Skeletal muscle satellite cell (primary cell): ENCODE measurements at regions not wholly inside any gene's neighbourhood (a gene's known extent, or its start where the extent isn't known, plus 50 kb on each side); places are given as distances from the start of the nearest gene placed in this dataset.

ENCODE experiments used
- H3K27me3 ChIP-seq: 2 replicates; pipeline ENCODE4 v1.7.0; 2013; ENCODE audit warnings: low read length; ENCODE audit not compliant: control insufficient read depth, insufficient read depth
- H3K36me3 ChIP-seq: 2 replicates; pipeline ENCODE4 v1.7.0; 2013; ENCODE audit warnings: mild to moderate bottlenecking, control low read depth, low read length; ENCODE audit not compliant: insufficient read depth
- H3K4me1 ChIP-seq: 2 replicates; pipeline ENCODE4 v1.7.0; 2013; ENCODE audit warnings: low read length; ENCODE audit not compliant: control insufficient read depth, insufficient read depth
- H3K4me2 ChIP-seq: 2 replicates; pipeline ENCODE4 v1.7.0; 2013; ENCODE audit warnings: mild to moderate bottlenecking, low read length
- H3K4me3 ChIP-seq: 2 replicates; pipeline ENCODE4 v1.7.0; 2013; ENCODE audit warnings: low read length
- H3K9ac ChIP-seq: 2 replicates; pipeline ENCODE4 v1.7.0; 2013; ENCODE audit warnings: mild to moderate bottlenecking, low read depth, low read length, moderate library complexity
- H3K9me3 ChIP-seq: replicated peaks from 2 replicates; pipeline ENCODE4 v1.7.0; 2013; ENCODE audit warnings: mild to moderate bottlenecking, control low read depth, low read length

- Histone ChIP-seq H3K4me3 (no peak overlapping the region), H3K4me2 (no peak overlapping the region), H3K4me1 (no peaks in the 10 kb centered on the region), H3K9ac (no peak overlapping the region), H3K9me3 (no peaks in the 10 kb centered on the region), H3K36me3 (no peaks in the 10 kb centered on the region), H3K27me3 (no peaks in the 10 kb centered on the region)
Measured at GRCh38 chr2:136557203-136557602, 208.1 kb upstream of the THSD7B start.

GRCh38 chr2:136550181-136550580 lies 215.2 kb upstream of the THSD7B start:
- Histone ChIP-seq H3K9ac (no peak overlapping the region), H3K4me3 (no peak overlapping the region), H3K4me1 (no peaks in the 10 kb centered on the region), H3K4me2 (no peak overlapping the region), H3K9me3 (peaks cover 3% of the 10 kb centered on the region), H3K27me3 (no peaks in the 10 kb centered on the region), H3K36me3 (no peaks in the 10 kb centered on the region)

GRCh38 chr2:136539355-136539754 lies 226.0 kb upstream of the THSD7B start:
- H3K36me3 ChIP-seq, result no peaks in the 10 kb centered on the region
- no peak overlapping the region for H3K4me3 ChIP-seq
- H3K27me3 ChIP-seq, result no peaks in the 10 kb centered on the region
- H3K9ac ChIP-seq, result no peak overlapping the region
- H3K9me3 ChIP-seq, result peaks cover 4% of the 10 kb centered on the region
- no peak overlapping the region for H3K4me2 ChIP-seq
- H3K4me1 ChIP-seq, result no peaks in the 10 kb centered on the region

GRCh38 chr2:136538489-136538888 lies 226.9 kb upstream of the THSD7B start:
- Histone ChIP-seq H3K4me1 (no peaks in the 10 kb centered on the region), H3K4me2 (no peak overlapping the region), H3K27me3 (no peaks in the 10 kb centered on the region), H3K9ac (no peak overlapping the region), H3K36me3 (no peaks in the 10 kb centered on the region), H3K4me3 (no peak overlapping the region), H3K9me3 (peaks cover 4% of the 10 kb centered on the region)

- Histone ChIP-seq H3K36me3 (no peaks in the 10 kb centered on the region), H3K27me3 (no peaks in the 10 kb centered on the region), H3K9ac (no peak overlapping the region), H3K9me3 (peaks cover 8% of the 10 kb centered on the region), H3K4me3 (no peak overlapping the region), H3K4me2 (no peak overlapping the region), H3K4me1 (no peaks in the 10 kb centered on the region)
Measured at GRCh38 chr2:136534811-136535210, 230.5 kb upstream of the THSD7B start.

GRCh38 chr2:136532171-136532570 lies 233.2 kb upstream of the THSD7B start:
- H3K36me3 ChIP-seq, result no peaks in the 10 kb centered on the region
- no peaks in the 10 kb centered on the region for H3K27me3 ChIP-seq
- H3K9me3 ChIP-seq, result peaks cover 8% of the 10 kb centered on the region
- no peaks in the 10 kb centered on the region for H3K4me1 ChIP-seq
- H3K9ac ChIP-seq, result no peak overlapping the region
- H3K4me2 ChIP-seq, result no peak overlapping the region
- H3K4me3 ChIP-seq, result no peak overlapping the region

- no peak overlapping the region for H3K4me2 ChIP-seq
- H3K4me3 ChIP-seq, result no peak overlapping the region
- peaks cover 8% of the 10 kb centered on the region for H3K9me3 ChIP-seq
- H3K9ac ChIP-seq, result no peak overlapping the region
- no peaks in the 10 kb centered on the region for H3K4me1 ChIP-seq
- H3K36me3 ChIP-seq, result no peaks in the 10 kb centered on the region
- no peaks in the 10 kb centered on the region for H3K27me3 ChIP-seq
Measured at GRCh38 chr2:136531731-136532130, 233.6 kb upstream of the THSD7B start.

GRCh38 chr2:136530146-136530545 lies 235.2 kb upstream of the THSD7B start:
- no peaks in the 10 kb centered on the region for H3K27me3 ChIP-seq
- H3K4me2 ChIP-seq, result no peak overlapping the region
- H3K9ac ChIP-seq, result no peak overlapping the region
- no peak overlapping the region for H3K4me3 ChIP-seq
- H3K36me3 ChIP-seq, result no peaks in the 10 kb centered on the region
- no peaks in the 10 kb centered on the region for H3K4me1 ChIP-seq
- peaks cover 8% of the 10 kb centered on the region for H3K9me3 ChIP-seq

- Histone ChIP-seq H3K9ac (no peak overlapping the region), H3K4me1 (no peaks in the 10 kb centered on the region), H3K9me3 (peaks cover 4% of the 10 kb centered on the region), H3K4me3 (no peak overlapping the region), H3K36me3 (no peaks in the 10 kb centered on the region), H3K4me2 (no peak overlapping the region), H3K27me3 (no peaks in the 10 kb centered on the region)
Measured at GRCh38 chr2:136527560-136527959, 237.8 kb upstream of the THSD7B start.

GRCh38 chr2:136522724-136523123 lies 242.6 kb upstream of the THSD7B start:
- Histone ChIP-seq H3K9ac (no peak overlapping the region), H3K9me3 (no peaks in the 10 kb centered on the region), H3K4me1 (no peaks in the 10 kb centered on the region), H3K36me3 (no peaks in the 10 kb centered on the region), H3K4me3 (no peak overlapping the region), H3K27me3 (no peaks in the 10 kb centered on the region), H3K4me2 (no peak overlapping the region)

GRCh38 chr2:136517716-136518115 lies 247.6 kb upstream of the THSD7B start:
- Histone ChIP-seq H3K4me3 (no peak overlapping the region), H3K4me2 (no peak overlapping the region), H3K9me3 (no peaks in the 10 kb centered on the region), H3K9ac (no peak overlapping the region), H3K27me3 (no peaks in the 10 kb centered on the region), H3K4me1 (no peaks in the 10 kb centered on the region), H3K36me3 (no peaks in the 10 kb centered on the region)

GRCh38 chr2:136510244-136510643 lies 255.1 kb upstream of the THSD7B start:
- Histone ChIP-seq H3K4me2 (no peak overlapping the region), H3K9ac (no peak overlapping the region), H3K4me1 (no peaks in the 10 kb centered on the region), H3K9me3 (no peaks in the 10 kb centered on the region), H3K27me3 (no peaks in the 10 kb centered on the region), H3K4me3 (no peak overlapping the region), H3K36me3 (no peaks in the 10 kb centered on the region)
